Endothelial cell of umbilical vein (primary cell): ENCODE measurements at regions not wholly inside any gene's neighbourhood (a gene's known extent, or its start where the extent isn't known, plus 50 kb on each side); places are given as distances from the start of the nearest gene placed in this dataset.

Experiments
- BruUV-seq: library from RNA; stranded (reverse); fragments of 400-500 nt; replicated peaks from 2 replicates; lab custom pipeline; 2021; lab: Mats Ljungman, UMichigan
- CTCF ChIA-PET: fragments of 300-600, 350-600 bp; sonication (Branson Sonifier 250); formaldehyde crosslinking; loops from one replicate; lab custom pipeline; 2021; ENCODE audit warnings: antibody characterized with exemption, inconsistent platforms; lab: Charles Lee
- POLR2A ChIA-PET: fragments of 300-600, 350-600 bp; sonication (Branson Sonifier 250); formaldehyde crosslinking; loops from one replicate; lab custom pipeline; 2021; ENCODE audit warnings: antibody characterized with exemption, inconsistent platforms; lab: Charles Lee
- DNase-seq: peaks from one replicate; pipeline ENCODE4 v3.0.0-alpha.2; 2011; ENCODE audit warnings: low read depth, low spot score
- FAIRE-seq: peaks from 2 replicates; lab custom pipeline; 2011; peaks lifted over from hg19 to GRCh38; lab: Jason Lieb, UNC
- H2AFZ ChIP-seq: 2 replicates; pipeline ENCODE4 v1.6.0; 2012; ENCODE audit warnings: low read depth, low read length, control low read depth, inconsistent platforms
- H3K27ac ChIP-seq: 2 replicates; pipeline ENCODE4 v1.5.1; 2011; ENCODE audit warnings: low read depth, mild to moderate bottlenecking, control low read depth, low read length, moderate library complexity; ENCODE audit not compliant: insufficient read depth
- H3K27me3 ChIP-seq, 2 experiments: 2 replicates each; pipeline versions ENCODE4 v1.6.0 to v1.6.1; 2011; ENCODE audit warnings: low read length in 2 of 2, mixed read lengths in 1 of 2; ENCODE audit not compliant: control insufficient read depth in 2 of 2, insufficient read depth in 2 of 2
- H3K36me3 ChIP-seq, 2 experiments: 2 replicates in 1 of 2; 3 replicates in 1 of 2; pipeline ENCODE4 v1.5.1; 2011; ENCODE audit warnings: low read length in 2 of 2, mild to moderate bottlenecking in 1 of 2, moderate library complexity in 1 of 2; ENCODE audit not compliant: control insufficient read depth in 2 of 2, insufficient read depth in 2 of 2; ENCODE audit errors: extremely low read depth in 1 of 2
- H3K4me1 ChIP-seq: 3 replicates; pipeline ENCODE4 v1.5.1; 2011; ENCODE audit warnings: mild to moderate bottlenecking, low read length; ENCODE audit not compliant: control insufficient read depth, insufficient read depth; ENCODE audit errors: extremely low read depth
- H3K4me2 ChIP-seq: 2 replicates; pipeline ENCODE4 v1.6.1; 2011; ENCODE audit warnings: low read length, control low read depth, mixed read lengths; ENCODE audit not compliant: insufficient read depth
- H3K4me3 ChIP-seq, 3 experiments: fragments of 200-600 bp in 1 of 3; sonication (generic), shearing (Covaris generic) in 1 of 3; replicated peaks in 1 of 3; 2 replicates each; pipeline ENCODE4 v1.5.1; 2011 to 2016; ENCODE audit warnings: control low read depth in 3 of 3, low read length in 3 of 3, mild to moderate bottlenecking in 2 of 3, inconsistent platforms in 1 of 3, low read depth in 1 of 3, moderate library complexity in 1 of 3; ENCODE audit not compliant: insufficient read depth in 1 of 3
- H3K79me2 ChIP-seq: 2 replicates; pipeline ENCODE4 v1.6.0; 2012; ENCODE audit warnings: low read length, inconsistent platforms; ENCODE audit not compliant: control insufficient read depth, insufficient read depth
- H3K9ac ChIP-seq: replicated peaks from 2 replicates; pipeline ENCODE3; 2011; ENCODE audit warnings: low read length, control low read depth; ENCODE audit not compliant: insufficient read depth; ENCODE audit errors: extremely low read depth
- H3K9me1 ChIP-seq: replicated peaks from 3 replicates; pipeline ENCODE4 v1.6.0; 2011; ENCODE audit warnings: mild to moderate bottlenecking, low read length; ENCODE audit not compliant: control insufficient read depth, insufficient read depth; ENCODE audit errors: extremely low read depth
- H3K9me3 ChIP-seq: replicated peaks from 2 replicates; pipeline ENCODE4 v1.5.1; 2012; ENCODE audit warnings: low read length, inconsistent platforms; ENCODE audit not compliant: control insufficient read depth, insufficient read depth
- H4K20me1 ChIP-seq: replicated peaks from 2 replicates; pipeline ENCODE3; 2011; ENCODE audit warnings: mild to moderate bottlenecking, low read length; ENCODE audit not compliant: control insufficient read depth, insufficient read depth; ENCODE audit errors: extremely low read depth
- CTCF ChIP-seq, 2 donors: IDR thresholded peaks; 1 replicate in 1 of 2; 2 replicates in 1 of 2; pipeline ENCODE4 v1.5.1; 2011; ENCODE audit warnings: low read length in 2 of 2, mild to moderate bottlenecking in 2 of 2, moderate library complexity in 2 of 2, control low read depth in 1 of 2, inconsistent platforms in 1 of 2, low read depth in 1 of 2; ENCODE audit not compliant: insufficient read depth in 1 of 2; ENCODE audit errors: extremely low read depth in 1 of 2
- EZH2 ChIP-seq: IDR thresholded peaks from 2 replicates; pipeline ENCODE4 v1.6.1; 2012; ENCODE audit warnings: borderline replicate concordance, low read depth, mild to moderate bottlenecking, moderate library complexity, low read length, inconsistent platforms; ENCODE audit not compliant: severe bottlenecking
- FOS ChIP-seq: IDR thresholded peaks from 2 replicates; pipeline ENCODE4 v1.6.1; 2011; ENCODE audit warnings: mild to moderate bottlenecking, low read length, moderate library complexity, borderline replicate concordance; ENCODE audit not compliant: insufficient read depth
- GATA2 ChIP-seq: IDR thresholded peaks from 2 replicates; pipeline ENCODE4 v1.7.0; 2011; ENCODE audit warnings: low read depth, mild to moderate bottlenecking, moderate library complexity, mixed read lengths, low read length; ENCODE audit not compliant: insufficient read length, insufficient read depth
- JUN ChIP-seq: IDR thresholded peaks from 2 replicates; pipeline ENCODE4 v1.6.1; 2011; ENCODE audit warnings: borderline replicate concordance, low read depth; ENCODE audit not compliant: insufficient read length, insufficient read depth
- MAX ChIP-seq: IDR thresholded peaks from 2 replicates; pipeline ENCODE4 v1.6.1; 2011; ENCODE audit not compliant: insufficient read depth, insufficient read length
- MYC ChIP-seq: IDR thresholded peaks from one replicate; pipeline ENCODE4 v1.6.1; 2011; ENCODE audit warnings: mild to moderate bottlenecking, low read depth, low read length
- POLR2A ChIP-seq: IDR thresholded peaks from 2 replicates; pipeline ENCODE4 v1.6.1; 2012; ENCODE audit warnings: low read depth, mild to moderate bottlenecking, control low read depth, low read length
- POLR2AphosphoS5 ChIP-seq: IDR thresholded peaks from 2 replicates; pipeline ENCODE4 v1.6.1; 2012; ENCODE audit warnings: low read depth, mild to moderate bottlenecking, control low read depth, low read length, moderate library complexity; ENCODE audit not compliant: insufficient read depth
- dilution Hi-C: fragments of 300-500 bp; cut with MboI; formaldehyde crosslinking; loops from one replicate; pipeline ENCODE4 v1.15.0; 2019; ENCODE audit warnings: low sequenced_read_pairs; ENCODE audit not compliant: extremely low pct_ligation_motif_present
- intact Hi-C: fragments of 100-400 bp; cut with micrococcal nuclease; formaldehyde crosslinking; loops from one replicate; pipeline ENCODE4 v1.10.0; 2022

GRCh38 chr2:217612211-217612610 is 390.6 kb downstream of the TNS1 start:
- DNase-seq, result no peak
- no peak overlapping the region for H3K4me3 ChIP-seq
- no peaks in the 10 kb centered on the region for H3K27me3 ChIP-seq
- TF ChIP-seq JUN (no peak), POLR2AphosphoS5 (no peak), EZH2 (no peak), GATA2 (no peak), MAX (no peak), MYC (no peak), FOS (no peak), POLR2A (no peak), CTCF (IDR thresholded peaks at IDR 0.05; ENCODE audit: extremely low read depth in 1 of 2, insufficient read depth in 1 of 2, low read depth in 1 of 2, low read length in 2 of 2) (no peak)
- H2AFZ ChIP-seq, result no peak overlapping the region
- H3K9me1 ChIP-seq, result no peaks in the 10 kb centered on the region
- intact Hi-C loops (no loop called here), dilution Hi-C loops (no loop called here)
- H3K9me3 ChIP-seq, result no peaks in the 10 kb centered on the region
- FAIRE-seq, result no peak
- H3K27ac ChIP-seq, result no peak overlapping the region
- no peak overlapping the region for H3K4me2 ChIP-seq
- ChIA-PET POLR2A (no interaction called here), CTCF (no interaction called here)
- H3K79me2 ChIP-seq, result no peaks in the 10 kb centered on the region
- H4K20me1 ChIP-seq, result no peaks in the 10 kb centered on the region
- no peaks in the 10 kb centered on the region for H3K36me3 ChIP-seq
- no peaks in the 10 kb centered on the region for H3K4me1 ChIP-seq
- no peak overlapping the region for H3K9ac ChIP-seq
- no TSS peak for BruUV-seq
